NCI-H510A (cell line): ENCODE measurements at regions not wholly inside any gene's neighbourhood (a gene's known extent, or its start where the extent isn't known, plus 50 kb on each side); places are given as distances from the start of the nearest gene placed in this dataset.
"Not testable (repeated sequence)": the region's sequence is repeated elsewhere in the genome, so short reads cannot be mapped to it uniquely, and the experiment has no call there.

Experiments
- DNase-seq: peaks from one replicate; lab custom pipeline; 2025; lab: John Stamatoyannopoulos, UW

- no peak for DNase-seq
Observed at GRCh38 chr21:28118570-28118969, 874.1 kb downstream of the LTN1 start.

- DNase-seq: not testable (repeated sequence)
Observed at GRCh38 chr21:28114986-28115385, 877.7 kb downstream of the LTN1 start.

GRCh38 chr21:28113718-28114117 is 879.0 kb downstream of the LTN1 start:
- DNase-seq: no peak

GRCh38 chr21:28112511-28112910 is 880.2 kb downstream of the LTN1 start:
- no peak for DNase-seq

- DNase-seq: no peak
Observed at GRCh38 chr21:28111151-28111619, 881.5 kb downstream of the LTN1 start.

GRCh38 chr21:28110716-28111115 is 882.0 kb downstream of the LTN1 start:
- no peak for DNase-seq

GRCh38 chr21:28110074-28110473 is 882.6 kb downstream of the LTN1 start:
- DNase-seq: no peak

- no peak for DNase-seq
Observed at GRCh38 chr21:28106370-28106890, 886.2 kb downstream of the LTN1 start.

GRCh38 chr21:28104346-28104745 is 888.3 kb downstream of the LTN1 start:
- DNase-seq: no peak

GRCh38 chr21:28100366-28100765 is 892.3 kb downstream of the LTN1 start:
- no peak for DNase-seq

- DNase-seq: no peak
Observed at GRCh38 chr21:28099001-28099705, 893.5 kb downstream of the LTN1 start.

- DNase-seq: no peak
Observed at GRCh38 chr21:28091466-28091865, 901.2 kb downstream of the LTN1 start.

- DNase-seq: no peak
Observed at GRCh38 chr21:28090546-28090945, 902.1 kb downstream of the LTN1 start.

- DNase-seq: no peak
Observed at GRCh38 chr21:28089599-28090441, 902.9 kb downstream of the LTN1 start.

- DNase-seq: no peak
Observed at GRCh38 chr21:28086861-28087581, 905.7 kb downstream of the LTN1 start.

- no peak for DNase-seq
Observed at GRCh38 chr21:28084951-28085350, 907.7 kb downstream of the LTN1 start.

GRCh38 chr21:28083350-28083749 is 909.3 kb downstream of the LTN1 start:
- no peak for DNase-seq

GRCh38 chr21:28078126-28078525 is 914.6 kb downstream of the LTN1 start:
- DNase-seq: no peak

- DNase-seq: no peak
Observed at GRCh38 chr21:28074676-28075075, 918.0 kb downstream of the LTN1 start.

GRCh38 chr21:28072601-28073000 is 920.1 kb downstream of the LTN1 start:
- no peak for DNase-seq

- no peak for DNase-seq
Observed at GRCh38 chr21:28069450-28069923, 923.2 kb downstream of the LTN1 start.
